ENCODE measurements at regions not wholly inside any gene's neighbourhood (a gene's known extent, or its start where the extent isn't known, plus 50 kb on each side); places are given as distances from the start of the nearest gene placed in this dataset.

- no peak for ATAC-seq
- TF ChIP-seq POLR2A (IDR thresholded peaks at IDR 0.05) (no peak), CTCF (IDR thresholded peaks at IDR 0.05 in 4 of 5, conservative IDR thresholded peaks at IDR 0.05 in 1 of 5) (no peak)
- no peaks in the 10 kb centered on the region for H3K9me3 ChIP-seq
- in situ Hi-C loops (cut with MboI; ENCODE audit: low sequenced_read_pairs in 4 of 4) (no loop called here), intact Hi-C loops (cut with DNase I; ENCODE audit: low total_unique reads) (no loop called here)
- H3K27ac ChIP-seq, result no peak overlapping the region
- no peaks in the 10 kb centered on the region for H3K36me3 ChIP-seq
- H3K4me1 ChIP-seq, result no peaks in the 10 kb centered on the region
- no peak overlapping the region for H3K4me3 ChIP-seq
- no peak for DNase-seq
- H3K27me3 ChIP-seq, result no peaks in the 10 kb centered on the region
Observed at GRCh38 chr1:164433141-164433817, 125.7 kb upstream of the PBX1 start.

- intact Hi-C loops (cut with DNase I; ENCODE audit: low total_unique reads) (no loop called here), in situ Hi-C loops (cut with MboI; ENCODE audit: low sequenced_read_pairs in 4 of 4) (no loop called here)
- Histone ChIP-seq H3K4me1 (no peaks in the 10 kb centered on the region), H3K27me3 (no peaks in the 10 kb centered on the region), H3K4me3 (no peak overlapping the region), H3K36me3 (no peaks in the 10 kb centered on the region), H3K9me3 (no peaks in the 10 kb centered on the region), H3K27ac (no peak overlapping the region)
- no peak for DNase-seq
- no peak for TF ChIP-seq POLR2A (IDR thresholded peaks at IDR 0.05)
- no peak for TF ChIP-seq CTCF (IDR thresholded peaks at IDR 0.05 in 4 of 5, conservative IDR thresholded peaks at IDR 0.05 in 1 of 5)
- no peak for ATAC-seq
Observed at GRCh38 chr1:164433818-164434170, 125.2 kb upstream of the PBX1 start.

GRCh38 chr1:164440232-164440631, 118.8 kb upstream of the PBX1 start:
- no peak overlapping the region for H3K4me3 ChIP-seq
- no peaks in the 10 kb centered on the region for H3K9me3 ChIP-seq
- intact Hi-C loops (cut with DNase I; ENCODE audit: low total_unique reads), result loop anchor here (5.0 to 10.0 kb wide), 2 partner anchors 345 to 372 kb away; no protein-coding TSS in a partner anchor
- no peak overlapping the region for H3K27ac ChIP-seq
- peak in 1 of 2 donors; percentile 20 for DNase-seq
- H3K4me1 ChIP-seq, result peaks cover 5 to 11% of the 10 kb centered on the region in 2 donors
- no peaks in the 10 kb centered on the region for H3K36me3 ChIP-seq
- H3K27me3 ChIP-seq, result no peaks in the 10 kb centered on the region
- in situ Hi-C loops (cut with MboI; ENCODE audit: low sequenced_read_pairs in 4 of 4), result no loop called here
- ATAC-seq, result peak in 1 of 2 donors; percentile 76
- TF ChIP-seq CTCF (IDR thresholded peaks at IDR 0.05 in 4 of 5, conservative IDR thresholded peaks at IDR 0.05 in 1 of 5) (peak in 2 of 5 experiments; percentile 9 to 43), POLR2A (IDR thresholded peaks at IDR 0.05) (no peak)

GRCh38 chr1:164443166-164443565, 115.8 kb upstream of the PBX1 start:
- no peak for TF ChIP-seq CTCF (IDR thresholded peaks at IDR 0.05 in 4 of 5, conservative IDR thresholded peaks at IDR 0.05 in 1 of 5)
- no peak for TF ChIP-seq POLR2A (IDR thresholded peaks at IDR 0.05)
- in situ Hi-C loops (cut with MboI; ENCODE audit: low sequenced_read_pairs in 4 of 4), result no loop called here
- peaks cover 5 to 11% of the 10 kb centered on the region in 2 donors for H3K4me1 ChIP-seq
- H3K9me3 ChIP-seq, result no peaks in the 10 kb centered on the region
- DNase-seq, result no peak
- no peaks in the 10 kb centered on the region for H3K27me3 ChIP-seq
- no peak overlapping the region for H3K4me3 ChIP-seq
- no peaks in the 10 kb centered on the region for H3K36me3 ChIP-seq
- ATAC-seq, result no peak
- H3K27ac ChIP-seq, result no peak overlapping the region
- intact Hi-C loops (cut with DNase I; ENCODE audit: low total_unique reads), result loop anchor here (5.0 to 10.0 kb wide), 2 partner anchors 342 to 369 kb away; no protein-coding TSS in a partner anchor

Data from gastrocnemius medialis (tissue), 4 donors.